ENCODE measurements at regions not wholly inside any gene's neighbourhood (a gene's known extent, or its start where the extent isn't known, plus 50 kb on each side); places are given as distances from the start of the nearest gene placed in this dataset.

GRCh38 chr4:100284129-100284880 is 94.0 kb upstream of the DDIT4L start:
- no peak for DNase-seq

GRCh38 chr4:100280807-100281206 is 90.5 kb upstream of the DDIT4L start:
- DNase-seq, result no peak

- no peak for DNase-seq
These were observed 88.3 kb upstream of the DDIT4L start for GRCh38 chr4:100278567-100278966.

GRCh38 chr4:100269446-100269845 is 79.2 kb upstream of the DDIT4L start:
- DNase-seq, result no peak

- DNase-seq, result peak; percentile 71
These were observed 78.5 kb upstream of the DDIT4L start for GRCh38 chr4:100268789-100269188.

- no peak for DNase-seq
These were observed 71.1 kb upstream of the DDIT4L start for GRCh38 chr4:100261346-100261745.

- no peak for DNase-seq
These were observed 68.4 kb upstream of the DDIT4L start for GRCh38 chr4:100258675-100259074.

- no peak for DNase-seq
These were observed 67.3 kb upstream of the DDIT4L start for GRCh38 chr4:100257567-100257966.

- DNase-seq, result no peak
These were observed 64.0 kb upstream of the DDIT4L start for GRCh38 chr4:100254237-100254636.

GRCh38 chr4:100248476-100248875 is 58.2 kb upstream of the DDIT4L start:
- DNase-seq, result no peak

- no peak for DNase-seq
These were observed 56.4 kb upstream of the DDIT4L start for GRCh38 chr4:100246697-100247096.

- DNase-seq, result no peak
These were observed 54.1 kb upstream of the DDIT4L start for GRCh38 chr4:100244347-100244746.
